Mucosa of descending colon (tissue), 3 donors: ENCODE measurements at regions not wholly inside any gene's neighbourhood (a gene's known extent, or its start where the extent isn't known, plus 50 kb on each side); places are given as distances from the start of the nearest gene placed in this dataset.

Source experiments
- ATAC-seq: fragments of 200-7000 bp; cut with Tn5 transposase; one replicate; pipeline ENCODE4 v1.9.1; 2020; ENCODE audit warnings: mild to moderate bottlenecking, moderate library complexity
- DNase-seq, 3 donors: peaks; one replicate each; pipeline ENCODE4 v3.0.0-alpha.2; 2020
- H3K36me3 ChIP-seq: fragments of 200-600 bp; one replicate; pipeline ENCODE4 v1.8.0; 2021; ENCODE audit warnings: low read depth, mild to moderate bottlenecking
- H3K4me1 ChIP-seq: fragments of 200-600 bp; one replicate; pipeline ENCODE4 v1.8.0; 2021; ENCODE audit warnings: low read depth, mild to moderate bottlenecking
- H3K4me3 ChIP-seq: fragments of 200-600 bp; one replicate; pipeline ENCODE4 v1.8.0; 2021; ENCODE audit warnings: mild to moderate bottlenecking
- H3K9me3 ChIP-seq: fragments of 200-600 bp; one replicate; pipeline ENCODE4 v1.8.0; 2021; ENCODE audit warnings: mild to moderate bottlenecking
- CTCF ChIP-seq: fragments of 200-600 bp; IDR thresholded peaks from one replicate; pipeline ENCODE4 v1.8.0; 2022; ENCODE audit warnings: antibody characterized with exemption, mild to moderate bottlenecking
- intact Hi-C, 2 donors: fragments of 100-400 bp; cut with DNase I in 1 of 2; cut with micrococcal nuclease in 1 of 2; formaldehyde crosslinking; loops; one replicate each; pipeline versions ENCODE4 v1.11.0 to v1.11.1; 2022; cut with DNase I, micrococcal nuclease
- donor health status: DM: no; HTN: no; CAD: no; lungs with moderate emphysema.
- donor health status: DM: no; HTN: no; CAD: no.
- donor health status: DM: no; HTN: yes; CAD: no.

DNA sequence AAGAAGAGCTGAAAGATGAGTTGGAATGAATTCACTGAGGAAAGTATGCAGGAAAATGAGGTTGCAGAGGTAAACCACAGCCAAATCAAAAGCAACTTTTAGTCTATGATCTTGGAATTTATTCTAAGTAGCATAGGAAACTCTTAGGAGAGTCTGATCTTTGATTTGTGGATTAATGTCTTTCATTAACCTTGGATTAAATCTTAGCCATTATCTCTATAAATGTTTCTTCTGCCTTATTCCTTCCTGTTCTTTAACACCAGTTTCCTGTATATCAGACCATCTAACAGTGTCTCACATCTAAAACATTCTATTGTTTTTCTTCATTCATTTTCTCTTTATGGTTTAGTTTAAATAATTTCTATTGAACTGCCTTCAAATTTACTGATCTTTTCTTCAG is 187.2 kb upstream of the ANKRD55 start:
- intact Hi-C loops: no loop called here
- no peak for ATAC-seq
- no peaks in the 10 kb centered on the region for H3K9me3 ChIP-seq

GRCh38 chr5:56419667-56420066 is 186.5 kb upstream of the ANKRD55 start:
- H3K36me3 ChIP-seq: no peaks in the 10 kb centered on the region
- H3K4me1 ChIP-seq: no peaks in the 10 kb centered on the region
- ATAC-seq (no peak), DNase-seq (no peak)
- TF ChIP-seq CTCF: no peak
- intact Hi-C loops: no loop called here
- no peaks in the 10 kb centered on the region for H3K9me3 ChIP-seq
- H3K4me3 ChIP-seq: no peak overlapping the region

More for the DNA sequence above, 187.2 kb upstream of the ANKRD55 start:
- DNase-seq: no peak
- no peak for TF ChIP-seq CTCF
- Histone ChIP-seq H3K36me3 (no peaks in the 10 kb centered on the region), H3K4me3 (no peak overlapping the region), H3K4me1 (no peaks in the 10 kb centered on the region)

- no peak for TF ChIP-seq CTCF
- Histone ChIP-seq H3K4me3 (no peak overlapping the region), H3K4me1 (no peaks in the 10 kb centered on the region), H3K9me3 (no peaks in the 10 kb centered on the region), H3K36me3 (no peaks in the 10 kb centered on the region)
- intact Hi-C loops: no loop called here
- peak in 2 of 3 donors; percentile 31 to 55 for DNase-seq
- peak; percentile 87 for ATAC-seq
Measured at GRCh38 chr5:56415356-56415765, 182.2 kb upstream of the ANKRD55 start.

DNA sequence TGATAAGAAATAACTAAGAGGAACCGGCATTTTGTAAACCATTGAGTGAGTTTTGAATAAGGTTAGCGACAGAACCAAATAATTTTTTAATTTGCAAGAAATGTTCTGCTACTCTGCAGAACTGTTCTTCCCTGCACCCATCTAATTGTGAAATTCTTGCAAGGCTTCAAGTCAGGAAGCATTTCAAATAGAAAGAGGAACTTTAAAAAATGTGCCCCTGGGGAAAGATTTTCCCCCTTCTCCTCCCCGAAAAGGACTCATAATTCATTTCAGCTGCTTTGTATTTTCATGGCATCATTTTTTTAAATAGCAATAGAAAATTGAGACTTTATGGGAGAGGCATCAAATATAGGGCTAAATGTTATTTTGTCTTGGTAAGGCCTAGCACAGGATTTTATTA is 180.9 kb upstream of the ANKRD55 start:
- Histone ChIP-seq H3K4me3 (no peak overlapping the region), H3K9me3 (no peaks in the 10 kb centered on the region), H3K4me1 (no peaks in the 10 kb centered on the region), H3K36me3 (no peaks in the 10 kb centered on the region)
- no peak for TF ChIP-seq CTCF
- intact Hi-C loops: no loop called here
- ATAC-seq (no peak), DNase-seq (no peak)

GRCh38 chr5:56413546-56413945 is 180.4 kb upstream of the ANKRD55 start:
- Histone ChIP-seq H3K4me1 (no peaks in the 10 kb centered on the region), H3K9me3 (no peaks in the 10 kb centered on the region), H3K4me3 (no peak overlapping the region), H3K36me3 (no peaks in the 10 kb centered on the region)
- DNase-seq (no peak), ATAC-seq (no peak)
- TF ChIP-seq CTCF: no peak
- intact Hi-C loops: no loop called here
